ENCODE measurements at regions not wholly inside any gene's neighbourhood (a gene's known extent, or its start where the extent isn't known, plus 50 kb on each side); places are given as distances from the start of the nearest gene placed in this dataset.
"Not testable (repeated sequence)": the region's sequence is repeated elsewhere in the genome, so short reads cannot be mapped to it uniquely, and the experiment has no call there.

GRCh38 chr5:92237896-92238295, 854.8 kb upstream of the ARRDC3 start:
- no peaks in the 10 kb centered on the region for H3K79me2 ChIP-seq (ENCODE audit: insufficient read depth, low read length)
- H3K9me3 ChIP-seq (ENCODE audit: low read depth, low read length): no peaks in the 10 kb centered on the region
- H3K4me3 ChIP-seq (ENCODE audit: insufficient read depth, low read length): no peak overlapping the region
- no peak for DNase-seq (ENCODE audit: insufficient read length, low spot score, missing footprints)
- H3K4me2 ChIP-seq (ENCODE audit: insufficient read depth, low read length): no peak overlapping the region
- no peaks in the 10 kb centered on the region for H3K36me3 ChIP-seq (ENCODE audit: insufficient read depth, low read length)
- no peaks in the 10 kb centered on the region for H3K4me1 ChIP-seq (ENCODE audit: insufficient read depth, low read length)
- H3K27ac ChIP-seq (ENCODE audit: low read depth, low read length): no peak overlapping the region
- no peaks in the 10 kb centered on the region for H4K20me1 ChIP-seq (ENCODE audit: insufficient read depth, low read length)
- H2AFZ ChIP-seq (ENCODE audit: low read length): no peak overlapping the region
- no peak for TF ChIP-seq CTCF (IDR thresholded peaks at IDR 0.05; ENCODE audit: extremely low read depth, low read depth, low read length)
- no peaks in the 10 kb centered on the region for H3K27me3 ChIP-seq (ENCODE audit: insufficient read depth, low read length)

GRCh38 chr5:92222449-92222848, 839.3 kb upstream of the ARRDC3 start:
- no peaks in the 10 kb centered on the region for H4K20me1 ChIP-seq (ENCODE audit: insufficient read depth, low read length)
- no peaks in the 10 kb centered on the region for H3K27me3 ChIP-seq (ENCODE audit: insufficient read depth, low read length)
- no peak overlapping the region for H2AFZ ChIP-seq (ENCODE audit: low read length)
- DNase-seq (ENCODE audit: insufficient read length, low spot score, missing footprints): no peak
- no peak overlapping the region for H3K27ac ChIP-seq (ENCODE audit: low read depth, low read length)
- no peaks in the 10 kb centered on the region for H3K4me1 ChIP-seq (ENCODE audit: insufficient read depth, low read length)
- H3K79me2 ChIP-seq (ENCODE audit: insufficient read depth, low read length): no peaks in the 10 kb centered on the region
- TF ChIP-seq CTCF (IDR thresholded peaks at IDR 0.05; ENCODE audit: extremely low read depth, low read depth, low read length): no peak
- peaks cover 2% of the 10 kb centered on the region for H3K9me3 ChIP-seq (ENCODE audit: low read depth, low read length)
- H3K4me3 ChIP-seq (ENCODE audit: insufficient read depth, low read length): no peak overlapping the region
- no peaks in the 10 kb centered on the region for H3K36me3 ChIP-seq (ENCODE audit: insufficient read depth, low read length)
- H3K4me2 ChIP-seq (ENCODE audit: insufficient read depth, low read length): no peak overlapping the region

GRCh38 chr5:92216852-92217251, 833.7 kb upstream of the ARRDC3 start:
- not testable (repeated sequence) for H3K4me2 ChIP-seq (ENCODE audit: insufficient read depth, low read length); H3K79me2 ChIP-seq (ENCODE audit: insufficient read depth, low read length); H3K27me3 ChIP-seq (ENCODE audit: insufficient read depth, low read length); H2AFZ ChIP-seq (ENCODE audit: low read length); H3K36me3 ChIP-seq (ENCODE audit: insufficient read depth, low read length); H3K4me1 ChIP-seq (ENCODE audit: insufficient read depth, low read length); H4K20me1 ChIP-seq (ENCODE audit: insufficient read depth, low read length); H3K9me3 ChIP-seq (ENCODE audit: low read depth, low read length); H3K4me3 ChIP-seq (ENCODE audit: insufficient read depth, low read length); H3K27ac ChIP-seq (ENCODE audit: low read depth, low read length); DNase-seq (ENCODE audit: insufficient read length, low spot score, missing footprints)

GRCh38 chr5:92215116-92215515, 832.0 kb upstream of the ARRDC3 start:
- H3K27me3 ChIP-seq (ENCODE audit: insufficient read depth, low read length): no peaks in the 10 kb centered on the region
- H3K36me3 ChIP-seq (ENCODE audit: insufficient read depth, low read length): no peaks in the 10 kb centered on the region
- H3K4me1 ChIP-seq (ENCODE audit: insufficient read depth, low read length): no peaks in the 10 kb centered on the region
- no peaks in the 10 kb centered on the region for H3K79me2 ChIP-seq (ENCODE audit: insufficient read depth, low read length)
- no peak for TF ChIP-seq CTCF (IDR thresholded peaks at IDR 0.05; ENCODE audit: extremely low read depth, low read depth, low read length)
- H3K9me3 ChIP-seq (ENCODE audit: low read depth, low read length): no peaks in the 10 kb centered on the region
- DNase-seq (ENCODE audit: insufficient read length, low spot score, missing footprints): no peak
- H3K27ac ChIP-seq (ENCODE audit: low read depth, low read length): no peak overlapping the region
- no peaks in the 10 kb centered on the region for H4K20me1 ChIP-seq (ENCODE audit: insufficient read depth, low read length)
- H3K4me2 ChIP-seq (ENCODE audit: insufficient read depth, low read length): no peak overlapping the region
- H3K4me3 ChIP-seq (ENCODE audit: insufficient read depth, low read length): no peak overlapping the region
- no peak overlapping the region for H2AFZ ChIP-seq (ENCODE audit: low read length)

- Histone ChIP-seq H3K27ac (ENCODE audit: low read depth, low read length) (no peak overlapping the region), H4K20me1 (ENCODE audit: insufficient read depth, low read length) (no peaks in the 10 kb centered on the region), H2AFZ (ENCODE audit: low read length) (no peak overlapping the region), H3K4me3 (ENCODE audit: insufficient read depth, low read length) (no peak overlapping the region), H3K36me3 (ENCODE audit: insufficient read depth, low read length) (no peaks in the 10 kb centered on the region), H3K27me3 (ENCODE audit: insufficient read depth, low read length) (no peaks in the 10 kb centered on the region), H3K4me1 (ENCODE audit: insufficient read depth, low read length) (no peaks in the 10 kb centered on the region), H3K4me2 (ENCODE audit: insufficient read depth, low read length) (no peak overlapping the region), H3K9me3 (ENCODE audit: low read depth, low read length) (no peaks in the 10 kb centered on the region), H3K79me2 (ENCODE audit: insufficient read depth, low read length) (no peaks in the 10 kb centered on the region)
- TF ChIP-seq CTCF (IDR thresholded peaks at IDR 0.05; ENCODE audit: extremely low read depth, low read depth, low read length): no peak
- DNase-seq (ENCODE audit: insufficient read length, low spot score, missing footprints): no peak
Measured at GRCh38 chr5:92208265-92208664, 825.1 kb upstream of the ARRDC3 start.
